OCI-LY3 (cell line): ENCODE measurements at regions not wholly inside any gene's neighbourhood (a gene's known extent, or its start where the extent isn't known, plus 50 kb on each side); places are given as distances from the start of the nearest gene placed in this dataset.

Experiments
- H2AFZ ChIP-seq: fragments of 200-600, 300-600 bp; shearing (Covaris generic); 2 replicates; pipeline ENCODE4 v1.6.0; 2014; ENCODE audit warnings: antibody characterized with exemption, low read depth, low read length
- H3K27ac ChIP-seq: fragments of 200-600, 300-600 bp; sonication (generic); 2 replicates; pipeline ENCODE4 v1.5.1; 2014; ENCODE audit warnings: mild to moderate bottlenecking, low read length, moderate library complexity, mixed read lengths
- H3K27me3 ChIP-seq: fragments of 200-600, 300-600 bp; sonication (generic); 2 replicates; pipeline ENCODE4 v1.6.1; 2014; ENCODE audit warnings: low read depth, low read length, mixed read lengths
- H3K36me3 ChIP-seq: fragments of 200-600, 300-600 bp; sonication (generic); replicated peaks from 2 replicates; pipeline ENCODE3; 2014; ENCODE audit warnings: low read depth, low read length, mixed read lengths
- H3K4me1 ChIP-seq: fragments of 300-600, 200-600 bp; sonication (generic); 2 replicates; pipeline ENCODE4 v1.6.1; 2014; ENCODE audit warnings: low read length, mixed read lengths
- H3K4me2 ChIP-seq: fragments of 200-600, 300-600 bp; sonication (generic); 2 replicates; pipeline ENCODE4 v1.6.1; 2014; ENCODE audit warnings: low read length, mixed read lengths
- H3K4me3 ChIP-seq: fragments of 300-600, 200-600 bp; sonication (generic); 2 replicates; pipeline ENCODE4 v1.5.1; 2014; ENCODE audit warnings: antibody characterized with exemption, mild to moderate bottlenecking, low read length, moderate library complexity
- H3K79me2 ChIP-seq: fragments of 300-600, 200-600 bp; shearing (Covaris generic); 2 replicates; pipeline ENCODE4 v1.6.1; 2014; ENCODE audit warnings: mild to moderate bottlenecking, low read length, mixed read lengths
- H3K9ac ChIP-seq: fragments of 300-600, 200-600 bp; shearing (Covaris generic); 2 replicates; pipeline ENCODE4 v1.6.0; 2014; ENCODE audit warnings: mild to moderate bottlenecking, low read length, moderate library complexity
- H3K9me3 ChIP-seq: fragments of 200-600, 300-600 bp; shearing (Covaris generic); 2 replicates; pipeline ENCODE4 v1.6.1; 2014; ENCODE audit warnings: low read length, mixed read lengths; ENCODE audit not compliant: insufficient read depth
- H4K20me1 ChIP-seq: fragments of 200-600, 300-600 bp; sonication (generic); 2 replicates; pipeline ENCODE4 v1.6.1; 2016; ENCODE audit warnings: low read length, mixed read lengths; ENCODE audit not compliant: insufficient read depth
- CTCF ChIP-seq: fragments of 200-600, 300-600 bp; sonication (generic); IDR thresholded peaks from 2 replicates; pipeline ENCODE4 v1.5.1; 2014; ENCODE audit warnings: antibody characterized with exemption, low read length, low read depth
- EZH2phosphoT487 ChIP-seq: fragments of 200-600 bp; shearing (Covaris generic); IDR thresholded peaks from 2 replicates; pipeline ENCODE4 v1.6.1; 2018; ENCODE audit warnings: antibody characterized with exemption, mixed run types, low read depth

GRCh38 chr14:104284636-104285507 lies 146.5 kb downstream of the KIF26A start:
- no peak overlapping the region for H3K9ac ChIP-seq
- no peaks in the 10 kb centered on the region for H4K20me1 ChIP-seq
- no peak overlapping the region for H3K4me3 ChIP-seq
- no peaks in the 10 kb centered on the region for H3K27me3 ChIP-seq
- no peak overlapping the region for H2AFZ ChIP-seq
- no peaks in the 10 kb centered on the region for H3K9me3 ChIP-seq
- no peaks in the 10 kb centered on the region for H3K4me1 ChIP-seq
- H3K4me2 ChIP-seq = no peak overlapping the region
- H3K36me3 ChIP-seq = no peaks in the 10 kb centered on the region
- TF ChIP-seq EZH2phosphoT487 (no peak), CTCF (no peak)
- no peak overlapping the region for H3K27ac ChIP-seq
- no peaks in the 10 kb centered on the region for H3K79me2 ChIP-seq

GRCh38 chr14:104285508-104285840 lies 147.1 kb downstream of the KIF26A start:
- Histone ChIP-seq H3K9me3 (no peaks in the 10 kb centered on the region), H3K4me1 (no peaks in the 10 kb centered on the region), H3K79me2 (no peaks in the 10 kb centered on the region), H4K20me1 (no peaks in the 10 kb centered on the region), H3K4me2 (no peak overlapping the region), H3K4me3 (no peak overlapping the region), H2AFZ (no peak overlapping the region), H3K9ac (no peak overlapping the region), H3K27me3 (no peaks in the 10 kb centered on the region), H3K36me3 (no peaks in the 10 kb centered on the region), H3K27ac (no peak overlapping the region)
- TF ChIP-seq CTCF (no peak), EZH2phosphoT487 (no peak)

DNA sequence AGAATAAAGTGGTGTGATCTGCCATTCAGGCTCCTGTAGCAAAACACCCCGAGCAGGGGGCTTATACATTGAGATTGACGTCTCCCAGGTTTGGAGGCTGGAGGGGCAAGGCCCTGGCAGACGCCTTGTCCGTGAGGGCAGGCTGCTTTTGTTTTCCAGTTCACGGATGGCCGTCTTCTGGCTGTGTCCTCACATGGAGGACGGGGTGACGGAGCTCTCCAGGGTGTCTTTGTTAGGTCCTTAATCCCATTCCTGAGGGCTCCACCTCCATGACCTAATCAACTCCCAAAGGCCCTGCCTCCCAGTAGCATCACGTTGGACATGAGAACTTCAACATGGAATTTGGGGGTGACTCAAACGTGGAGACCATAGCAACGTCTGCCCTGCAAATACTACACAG lies 147.7 kb downstream of the KIF26A start:
- Histone ChIP-seq H3K79me2 (no peaks in the 10 kb centered on the region), H3K9me3 (no peaks in the 10 kb centered on the region), H3K4me2 (no peak overlapping the region), H3K27me3 (no peaks in the 10 kb centered on the region), H3K9ac (no peak overlapping the region), H3K4me1 (no peaks in the 10 kb centered on the region), H2AFZ (no peak overlapping the region), H3K36me3 (no peaks in the 10 kb centered on the region), H3K27ac (no peak overlapping the region), H4K20me1 (no peaks in the 10 kb centered on the region), H3K4me3 (no peak overlapping the region)
- TF ChIP-seq CTCF (no peak), EZH2phosphoT487 (no peak)

DNA sequence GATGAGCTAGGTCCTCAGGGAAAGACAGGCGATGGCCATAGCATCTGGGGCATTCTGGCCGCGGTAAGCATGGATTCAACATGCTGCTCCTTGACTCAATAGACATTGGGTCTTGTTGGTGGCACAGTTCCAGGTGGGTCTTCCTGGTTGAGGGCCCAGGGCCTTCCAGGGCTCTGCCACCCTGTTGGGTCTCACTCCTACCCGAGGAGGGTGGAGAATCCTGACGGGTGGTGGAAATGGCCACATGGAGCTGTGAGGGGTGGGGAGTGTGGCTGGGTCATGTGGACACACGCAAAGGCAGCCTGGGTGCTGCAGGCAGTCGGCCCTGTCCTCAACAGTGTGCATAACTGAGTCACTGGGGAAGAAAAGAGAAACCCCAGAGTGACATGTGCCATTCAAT lies 148.1 kb downstream of the KIF26A start:
- no peak overlapping the region for H3K9ac ChIP-seq
- H3K27me3 ChIP-seq = no peaks in the 10 kb centered on the region
- TF ChIP-seq CTCF = no peak
- no peak for TF ChIP-seq EZH2phosphoT487
- no peaks in the 10 kb centered on the region for H3K9me3 ChIP-seq
- H3K36me3 ChIP-seq = no peaks in the 10 kb centered on the region
- H3K27ac ChIP-seq = no peak overlapping the region
- no peak overlapping the region for H3K4me2 ChIP-seq
- H3K79me2 ChIP-seq = no peaks in the 10 kb centered on the region
- no peaks in the 10 kb centered on the region for H4K20me1 ChIP-seq
- H2AFZ ChIP-seq = no peak overlapping the region
- no peaks in the 10 kb centered on the region for H3K4me1 ChIP-seq
- no peak overlapping the region for H3K4me3 ChIP-seq
